HL-60 (cell line): ENCODE measurements at regions not wholly inside any gene's neighbourhood (a gene's known extent, or its start where the extent isn't known, plus 50 kb on each side); places are given as distances from the start of the nearest gene placed in this dataset.

ENCODE experiments used
- CTCF ChIP-seq: IDR thresholded peaks from one replicate; pipeline ENCODE4 v1.5.1; 2011; ENCODE audit warnings: low read length, control low read depth, inconsistent platforms; ENCODE audit not compliant: insufficient read depth
- POLR2AphosphoS5 ChIP-seq: IDR thresholded peaks from 2 replicates; pipeline ENCODE4 v1.6.1; 2012; ENCODE audit warnings: low read depth

- TF ChIP-seq POLR2AphosphoS5 (no peak), CTCF (no peak)
Measured at GRCh38 chr1:118404024-118404423, 219.0 kb upstream of the SPAG17 start.
